Panc1 (cell line): ENCODE measurements at regions not wholly inside any gene's neighbourhood (a gene's known extent, or its start where the extent isn't known, plus 50 kb on each side); places are given as distances from the start of the nearest gene placed in this dataset.

Source experiments
- ATAC-seq: fragments of 200-7000 bp; cut with Tn5 transposase; 2 replicates; pipeline ENCODE4 v1.9.1; 2020; ENCODE audit warnings: mild to moderate bottlenecking, moderate library complexity
- BruUV-seq: library from RNA; stranded (reverse); fragments of 400-500 nt; replicated peaks from 2 replicates; lab custom pipeline; 2021; lab: Mats Ljungman, UMichigan
- CTCF ChIA-PET: fragments of 300-600 bp; sonication (Branson Sonifier 250); formaldehyde crosslinking; loops from one replicate; lab custom pipeline; 2022; ENCODE audit warnings: antibody characterized with exemption; lab: Charles Lee
- POLR2A ChIA-PET: fragments of 300-600 bp; sonication (Branson Sonifier 250); formaldehyde crosslinking; loops from one replicate; lab custom pipeline; 2022; ENCODE audit warnings: antibody characterized with exemption; lab: Charles Lee
- DNase-seq: peaks from one replicate; pipeline ENCODE4 v3.0.0-alpha.2; 2010; ENCODE audit warnings: low read depth, low spot score
- H3K27ac ChIP-seq: 2 replicates; pipeline ENCODE4 v1.5.1; 2011; ENCODE audit warnings: mild to moderate bottlenecking, low read length, inconsistent platforms
- H3K27me3 ChIP-seq: fragments of 200-500 bp; sonication (Bioruptor generic); 2 replicates; pipeline ENCODE4 v1.6.0; 2014; ENCODE audit warnings: low read length, inconsistent platforms; ENCODE audit not compliant: control insufficient read depth, insufficient read depth
- H3K36me3 ChIP-seq: fragments of 200-500 bp; sonication (Bioruptor generic); 2 replicates; pipeline ENCODE4 v1.5.1; 2014; ENCODE audit warnings: inconsistent platforms, mild to moderate bottlenecking, low read length, moderate library complexity; ENCODE audit not compliant: control insufficient read depth, insufficient read depth
- H3K4me1 ChIP-seq: 2 replicates; pipeline ENCODE4 v1.5.1; 2011; ENCODE audit warnings: inconsistent platforms, mild to moderate bottlenecking, low read length, moderate library complexity; ENCODE audit not compliant: control insufficient read depth, insufficient read depth
- H3K4me3 ChIP-seq, 2 experiments: 2 replicates each; pipeline ENCODE4 v1.5.1; 2011 to 2012; ENCODE audit warnings: low read depth in 2 of 2, low read length in 2 of 2, mild to moderate bottlenecking in 2 of 2, inconsistent platforms in 1 of 2, moderate library complexity in 1 of 2
- H3K9me3 ChIP-seq: fragments of 200-500 bp; sonication (Bioruptor generic); 2 replicates; pipeline ENCODE4 v1.5.1; 2014; ENCODE audit warnings: low read depth, mild to moderate bottlenecking, inconsistent platforms, low read length, moderate library complexity; ENCODE audit not compliant: control insufficient read depth, insufficient read depth
- CTCF ChIP-seq: fragments of 450-650 bp; IDR thresholded peaks from 2 replicates; pipeline ENCODE4 v1.5.1; 2017; ENCODE audit warnings: mild to moderate bottlenecking
- POLR2AphosphoS5 ChIP-seq: IDR thresholded peaks from 2 replicates; pipeline ENCODE4 v1.6.1; 2012; ENCODE audit warnings: mild to moderate bottlenecking, low read depth, low read length, moderate library complexity
- SIN3A ChIP-seq: IDR thresholded peaks from 2 replicates; pipeline ENCODE4 v1.6.1; 2012; ENCODE audit warnings: low read depth, mild to moderate bottlenecking, low read length, moderate library complexity, borderline replicate concordance; ENCODE audit not compliant: insufficient read depth
- TCF7L2 ChIP-seq: IDR thresholded peaks from 2 replicates; pipeline ENCODE4 v1.6.1; 2011; ENCODE audit warnings: mild to moderate bottlenecking, low read depth, low read length, inconsistent platforms
- in situ Hi-C: cut with HindIII; loops from 2 replicates; pipeline ENCODE4 v1.10.0; 2016; ENCODE audit warnings: low sequenced_read_pairs, low pct_unique_long_range_greater_than_20kb
- intact Hi-C: fragments of 100-400 bp; cut with micrococcal nuclease; formaldehyde crosslinking; loops from one replicate; pipeline ENCODE4 v1.10.0; 2022; ENCODE audit not compliant: unreplicated experiment
- TF ChIP-seq, protein P1 (sequence below), 2 experiments: IDR thresholded peaks; 2 replicates each; pipeline ENCODE4 v1.6.1; 2011 to 2012; ENCODE audit warnings: low read depth in 2 of 2, control low read depth in 1 of 2, low read length in 1 of 2, mild to moderate bottlenecking in 1 of 2, moderate library complexity in 1 of 2; ENCODE audit not compliant: insufficient read depth in 1 of 2

DNA sequence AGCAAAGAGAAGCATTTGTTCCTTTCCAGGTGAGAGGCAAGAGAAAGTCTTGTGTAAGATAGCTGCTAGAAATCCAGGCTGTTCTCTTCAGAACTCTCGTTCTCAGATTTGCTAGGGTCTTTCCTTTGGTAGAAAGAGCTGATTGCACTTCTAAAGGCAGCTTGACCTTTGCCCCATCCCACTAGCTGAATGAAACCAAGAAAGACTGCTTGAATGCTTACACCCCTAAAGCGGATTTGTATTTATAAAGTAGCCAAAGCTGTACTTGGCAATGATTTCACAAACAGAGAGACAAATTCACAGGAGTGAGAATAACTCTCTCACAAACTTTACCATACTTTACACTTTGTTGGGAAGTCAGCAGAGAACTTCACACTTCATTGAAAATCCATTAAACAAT lies 424.1 kb downstream of the TTLL7 start:
- no peaks in the 10 kb centered on the region for H3K36me3 ChIP-seq
- no peaks in the 10 kb centered on the region for H3K4me1 ChIP-seq
- H3K27me3 ChIP-seq: no peaks in the 10 kb centered on the region
- no peak overlapping the region for H3K27ac ChIP-seq
- BruUV-seq: no TSS peak
- intact Hi-C loops: no loop called here
- DNase-seq (no peak), ATAC-seq (no peak)
- in situ Hi-C loops: no loop called here
- ChIA-PET POLR2A (no interaction called here), CTCF (no interaction called here)
- no peak overlapping the region for H3K4me3 ChIP-seq
- no peak for TF ChIP-seq CTCF
- TF ChIP-seq TCF7L2: no peak
- TF ChIP-seq, protein P1, sequence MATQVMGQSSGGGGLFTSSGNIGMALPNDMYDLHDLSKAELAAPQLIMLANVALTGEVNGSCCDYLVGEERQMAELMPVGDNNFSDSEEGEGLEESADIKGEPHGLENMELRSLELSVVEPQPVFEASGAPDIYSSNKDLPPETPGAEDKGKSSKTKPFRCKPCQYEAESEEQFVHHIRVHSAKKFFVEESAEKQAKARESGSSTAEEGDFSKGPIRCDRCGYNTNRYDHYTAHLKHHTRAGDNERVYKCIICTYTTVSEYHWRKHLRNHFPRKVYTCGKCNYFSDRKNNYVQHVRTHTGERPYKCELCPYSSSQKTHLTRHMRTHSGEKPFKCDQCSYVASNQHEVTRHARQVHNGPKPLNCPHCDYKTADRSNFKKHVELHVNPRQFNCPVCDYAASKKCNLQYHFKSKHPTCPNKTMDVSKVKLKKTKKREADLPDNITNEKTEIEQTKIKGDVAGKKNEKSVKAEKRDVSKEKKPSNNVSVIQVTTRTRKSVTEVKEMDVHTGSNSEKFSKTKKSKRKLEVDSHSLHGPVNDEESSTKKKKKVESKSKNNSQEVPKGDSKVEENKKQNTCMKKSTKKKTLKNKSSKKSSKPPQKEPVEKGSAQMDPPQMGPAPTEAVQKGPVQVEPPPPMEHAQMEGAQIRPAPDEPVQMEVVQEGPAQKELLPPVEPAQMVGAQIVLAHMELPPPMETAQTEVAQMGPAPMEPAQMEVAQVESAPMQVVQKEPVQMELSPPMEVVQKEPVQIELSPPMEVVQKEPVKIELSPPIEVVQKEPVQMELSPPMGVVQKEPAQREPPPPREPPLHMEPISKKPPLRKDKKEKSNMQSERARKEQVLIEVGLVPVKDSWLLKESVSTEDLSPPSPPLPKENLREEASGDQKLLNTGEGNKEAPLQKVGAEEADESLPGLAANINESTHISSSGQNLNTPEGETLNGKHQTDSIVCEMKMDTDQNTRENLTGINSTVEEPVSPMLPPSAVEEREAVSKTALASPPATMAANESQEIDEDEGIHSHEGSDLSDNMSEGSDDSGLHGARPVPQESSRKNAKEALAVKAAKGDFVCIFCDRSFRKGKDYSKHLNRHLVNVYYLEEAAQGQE (IDR thresholded peaks at IDR 0.05; ENCODE audit: insufficient read depth in 1 of 2, low read depth in 2 of 2, low read length in 1 of 2): no peak
- TF ChIP-seq POLR2AphosphoS5: no peak
- TF ChIP-seq SIN3A: no peak
- no peaks in the 10 kb centered on the region for H3K9me3 ChIP-seq

- Histone ChIP-seq H3K4me1 (no peaks in the 10 kb centered on the region), H3K27me3 (no peaks in the 10 kb centered on the region), H3K36me3 (no peaks in the 10 kb centered on the region), H3K9me3 (no peaks in the 10 kb centered on the region), H3K4me3 (no peak overlapping the region), H3K27ac (no peak overlapping the region)
- in situ Hi-C loops: no loop called here
- intact Hi-C loops: no loop called here
- BruUV-seq: no TSS peak
- POLR2A ChIA-PET: no interaction called here
- CTCF ChIA-PET: no interaction called here
- DNase-seq (no peak), ATAC-seq (no peak)
- TF ChIP-seq CTCF (peak; percentile 2; the same call in 1 of the 2 replicates), POLR2AphosphoS5 (no peak)
Measured at GRCh38 chr1:83573776-83574175, 425.2 kb downstream of the TTLL7 start.

GRCh38 chr1:83571536-83571935 lies 427.4 kb downstream of the TTLL7 start:
- CTCF ChIA-PET: no interaction called here
- in situ Hi-C loops: no loop called here

More at GRCh38 chr1:83571536-83571935, 427.4 kb downstream of the TTLL7 start:
- intact Hi-C loops: no loop called here
- Histone ChIP-seq H3K9me3 (no peaks in the 10 kb centered on the region), H3K4me1 (no peaks in the 10 kb centered on the region), H3K27me3 (no peaks in the 10 kb centered on the region), H3K36me3 (no peaks in the 10 kb centered on the region), H3K4me3 (no peak overlapping the region), H3K27ac (no peak overlapping the region)
- DNase-seq: no peak
- no peak for TF ChIP-seq TCF7L2
- TF ChIP-seq SIN3A: no peak
- TF ChIP-seq, protein P1 (IDR thresholded peaks at IDR 0.05; ENCODE audit: insufficient read depth in 1 of 2, low read depth in 2 of 2, low read length in 1 of 2): no peak
- no peak for TF ChIP-seq POLR2AphosphoS5
- no peak for TF ChIP-seq CTCF
- ATAC-seq: no peak
- BruUV-seq: no TSS peak
- POLR2A ChIA-PET: interaction anchor here (0.7 kb wide), 1 partner anchor 518 kb away, joined by 9 read pairs; no protein-coding TSS in a partner anchor
